C1 segment of cervical spinal cord (tissue), 14 donors: ENCODE measurements at regions not wholly inside any gene's neighbourhood (a gene's known extent, or its start where the extent isn't known, plus 50 kb on each side); places are given as distances from the start of the nearest gene placed in this dataset.

ENCODE experiments used
- DNase-seq, 14 donors: peaks; one replicate each; lab custom pipeline; 2025; lab: John Stamatoyannopoulos, UW

GRCh38 chr1:228987736-228988506 is 252.6 kb downstream of the RHOU start:
- no peak for DNase-seq

- DNase-seq = no peak
These were observed 253.4 kb downstream of the RHOU start for GRCh38 chr1:228988664-228989063.

- no peak for DNase-seq
These were observed 253.9 kb downstream of the RHOU start for GRCh38 chr1:228989176-228989575.

GRCh38 chr1:228989676-228989991 is 254.4 kb downstream of the RHOU start:
- no peak for DNase-seq

GRCh38 chr1:228989992-228990827 is 254.9 kb downstream of the RHOU start:
- DNase-seq = peak in 12 of 14 donors; percentile 8 to 81 (median 62)

GRCh38 chr1:228990906-228991569 is 255.8 kb downstream of the RHOU start:
- DNase-seq = no peak

- no peak for DNase-seq
These were observed 256.8 kb downstream of the RHOU start for GRCh38 chr1:228992044-228992443.

GRCh38 chr1:228992907-228993535 is 257.7 kb downstream of the RHOU start:
- no peak for DNase-seq

GRCh38 chr1:228994676-228995594 is 259.7 kb downstream of the RHOU start:
- DNase-seq = no peak

- no peak for DNase-seq
These were observed 261.0 kb downstream of the RHOU start for GRCh38 chr1:228996281-228996680.

GRCh38 chr1:228997721-228998144 is 262.5 kb downstream of the RHOU start:
- DNase-seq = no peak

GRCh38 chr1:228998179-228998578 is 262.9 kb downstream of the RHOU start:
- DNase-seq = no peak

GRCh38 chr1:228999446-229000170 is 264.3 kb downstream of the RHOU start:
- no peak for DNase-seq

- DNase-seq = no peak
These were observed 264.9 kb downstream of the RHOU start for GRCh38 chr1:229000187-229000586.

GRCh38 chr1:229001467-229002011 is 266.3 kb downstream of the RHOU start:
- DNase-seq = no peak

- DNase-seq = no peak
These were observed 266.8 kb downstream of the RHOU start for GRCh38 chr1:229002037-229002436.

GRCh38 chr1:229002451-229002960 is 267.2 kb downstream of the RHOU start:
- DNase-seq = no peak

- DNase-seq = peak in 12 of 14 donors; percentile 52 to 94 (median 80)
These were observed 267.5 kb upstream of the RAB4A start for GRCh38 chr1:229003233-229004031.
